IMR-90 (cell line): ENCODE measurements at regions not wholly inside any gene's neighbourhood (a gene's known extent, or its start where the extent isn't known, plus 50 kb on each side); places are given as distances from the start of the nearest gene placed in this dataset.

Experiments used
- BHLHE40 ChIP-seq: fragments of 150-350 bp; IDR thresholded peaks from 2 replicates; pipeline ENCODE4 v1.6.1; 2016; ENCODE audit warnings: mild to moderate bottlenecking, low read depth, low read length
- CEBPB ChIP-seq: IDR thresholded peaks from 2 replicates; pipeline ENCODE4 v1.6.1; 2012; ENCODE audit warnings: low read depth, low read length, improper control_type of control experiment
- CHD1 ChIP-seq: IDR thresholded peaks from 2 replicates; pipeline ENCODE4 v1.6.1; 2012; ENCODE audit warnings: low read depth, low read length, improper control_type of control experiment
- CTCF ChIP-seq: conservative IDR thresholded peaks from 2 replicates; pipeline ENCODE4 v1.5.1; 2012; ENCODE audit warnings: mild to moderate bottlenecking, low read depth, low read length, improper control_type of control experiment
- MAFK ChIP-seq: IDR thresholded peaks from 2 replicates; pipeline ENCODE4 v1.6.1; 2012; ENCODE audit warnings: low read depth, low read length, improper control_type of control experiment
- MAZ ChIP-seq: IDR thresholded peaks from 2 replicates; pipeline ENCODE4 v1.6.1; 2012; ENCODE audit warnings: low read depth, mild to moderate bottlenecking, low read length, improper control_type of control experiment, moderate library complexity, borderline replicate concordance
- MXI1 ChIP-seq: IDR thresholded peaks from 2 replicates; pipeline ENCODE4 v1.6.1; 2012; ENCODE audit warnings: low read depth, mild to moderate bottlenecking, low read length, moderate library complexity, borderline replicate concordance
- POLR2A ChIP-seq: IDR thresholded peaks from 2 replicates; pipeline ENCODE4 v1.6.1; 2012; ENCODE audit warnings: mild to moderate bottlenecking, low read depth, low read length
- RAD21 ChIP-seq: IDR thresholded peaks from 2 replicates; pipeline ENCODE4 v1.6.1; 2012; ENCODE audit warnings: low read length, improper control_type of control experiment
- RFX5 ChIP-seq: IDR thresholded peaks from 2 replicates; pipeline ENCODE4 v1.8.0; 2012; ENCODE audit warnings: low read depth, mild to moderate bottlenecking, low read length, moderate library complexity
- SMC3 ChIP-seq: fragments of 150-350 bp; IDR thresholded peaks from 2 replicates; pipeline ENCODE4 v1.6.1; 2016; ENCODE audit warnings: low read depth, mild to moderate bottlenecking, antibody characterized with exemption, low read length, moderate library complexity
- USF2 ChIP-seq: fragments of 150-350 bp; IDR thresholded peaks from 2 replicates; pipeline ENCODE4 v1.6.1; 2017; ENCODE audit warnings: mild to moderate bottlenecking, antibody characterized with exemption, low read length, low read depth

- TF ChIP-seq RAD21 (no peak), CTCF (no peak), POLR2A (no peak), USF2 (no peak), SMC3 (no peak), MAZ (no peak), CEBPB (no peak), CHD1 (no peak), MXI1 (no peak), BHLHE40 (no peak), RFX5 (no peak), MAFK (no peak)
Measured at GRCh38 chr4:175229154-175229553, 311.0 kb downstream of the ADAM29 start.
